H1 (cell line): ENCODE measurements at regions not wholly inside any gene's neighbourhood (a gene's known extent, or its start where the extent isn't known, plus 50 kb on each side); places are given as distances from the start of the nearest gene placed in this dataset.

Source experiments
- CTCF ChIA-PET: fragments of 300-600 bp; sonication (Branson Sonifier 250); formaldehyde crosslinking; loops from one replicate; lab custom pipeline; 2021; ENCODE audit not compliant: partially characterized antibody; lab: Charles Lee
- POLR2A ChIA-PET: fragments of 300-600 bp; sonication (Branson Sonifier 250); formaldehyde crosslinking; loops from one replicate; lab custom pipeline; 2021; ENCODE audit warnings: inconsistent platforms; ENCODE audit not compliant: partially characterized antibody; lab: Charles Lee
- DNase-seq, 2 experiments: peaks; one replicate each; pipeline versions ENCODE4 v3.0.0 to v3.0.0-alpha.2; 2010 to 2022; ENCODE audit warnings: low spot score in 2 of 2, low read depth in 1 of 2, mixed read lengths in 1 of 2
- FAIRE-seq: peaks from 2 replicates; lab custom pipeline; 2011; peaks lifted over from hg19 to GRCh38; lab: Jason Lieb, UNC
- H2AFZ ChIP-seq: 2 replicates; pipeline ENCODE4 v1.8.1; 2012; ENCODE audit warnings: low read length, inconsistent platforms
- H2AK5ac ChIP-seq: 2 replicates; pipeline ENCODE4 v1.6.1; 2013; ENCODE audit warnings: low read depth, low read length
- H2BK120ac ChIP-seq: replicated peaks from 2 replicates; pipeline ENCODE3; 2013; ENCODE audit warnings: low read depth, low read length, inconsistent platforms
- H2BK12ac ChIP-seq: 2 replicates; pipeline ENCODE4 v1.6.1; 2013; ENCODE audit warnings: low read depth, low read length
- H2BK15ac ChIP-seq: 2 replicates; pipeline ENCODE4 v1.6.1; 2013; ENCODE audit warnings: low read length
- H2BK20ac ChIP-seq: 2 replicates; pipeline ENCODE4 v1.6.1; 2013; ENCODE audit warnings: low read length
- H2BK5ac ChIP-seq: 2 replicates; pipeline ENCODE4 v1.6.1; 2013; ENCODE audit warnings: low read depth, low read length
- H3K14ac ChIP-seq: 2 replicates; pipeline ENCODE4 v1.6.1; 2013; ENCODE audit warnings: inconsistent platforms; ENCODE audit not compliant: insufficient read length
- H3K18ac ChIP-seq: 2 replicates; pipeline ENCODE4 v1.6.1; 2013; ENCODE audit warnings: low read length; ENCODE audit errors: extremely low read depth
- H3K23ac ChIP-seq: 2 replicates; pipeline ENCODE4 v1.6.1; 2013; ENCODE audit warnings: inconsistent platforms; ENCODE audit not compliant: insufficient read length
- H3K23me2 ChIP-seq: 2 replicates; pipeline ENCODE4 v1.6.1; 2013; ENCODE audit warnings: low read depth, low read length
- H3K27ac ChIP-seq: 2 replicates; pipeline ENCODE4 v1.6.1; 2011; ENCODE audit warnings: low read depth, low read length, inconsistent platforms
- H3K27me3 ChIP-seq, 4 experiments: replicated peaks in 1 of 4; 1 replicate in 1 of 4; 2 replicates in 3 of 4; pipeline versions ENCODE4 v1.6.1 to v1.8.1; 2011 to 2013; ENCODE audit warnings: low read length in 3 of 4, mild to moderate bottlenecking in 3 of 4, inconsistent platforms in 2 of 4, mixed read lengths in 2 of 4, moderate library complexity in 1 of 4; ENCODE audit not compliant: control insufficient read depth in 3 of 4, insufficient read depth in 3 of 4; ENCODE audit errors: extremely low read depth in 1 of 4
- H3K36me3 ChIP-seq, 4 experiments: 2 replicates each; pipeline versions ENCODE4 v1.6.1 to v1.8.1; 2011 to 2013; ENCODE audit warnings: mild to moderate bottlenecking in 4 of 4, low read length in 3 of 4, moderate library complexity in 2 of 4, control low read depth in 1 of 4, inconsistent platforms in 1 of 4; ENCODE audit not compliant: insufficient read depth in 4 of 4, control insufficient read depth in 2 of 4
- H3K4ac ChIP-seq: replicated peaks from 2 replicates; pipeline ENCODE3; 2013; ENCODE audit warnings: low read length, low read depth, mixed read lengths, inconsistent platforms; ENCODE audit not compliant: insufficient read length
- H3K4me1 ChIP-seq, 4 experiments: replicated peaks in 1 of 4; 1 replicate in 1 of 4; 2 replicates in 3 of 4; pipeline versions ENCODE4 v1.6.1 to v1.8.1; 2011 to 2013; ENCODE audit warnings: low read length in 3 of 4, inconsistent platforms in 2 of 4, mixed read lengths in 1 of 4; ENCODE audit not compliant: insufficient read depth in 4 of 4, control insufficient read depth in 3 of 4
- H3K4me2 ChIP-seq, 2 experiments: 2 replicates each; pipeline versions ENCODE4 v1.6.1 to v1.8.1; 2011 to 2013; ENCODE audit warnings: low read depth in 2 of 2, low read length in 2 of 2, control low read depth in 1 of 2, inconsistent platforms in 1 of 2, mild to moderate bottlenecking in 1 of 2; ENCODE audit not compliant: insufficient read depth in 1 of 2
- H3K4me3 ChIP-seq, 4 experiments: fragments of 200-600, 300-600 bp in 1 of 4; sonication (generic), shearing (Covaris generic), sonication (Bioruptor Twin) in 1 of 4; 2 replicates each; pipeline versions ENCODE4 v1.5.1 to v1.8.1; 2011 to 2016; ENCODE audit warnings: low read length in 4 of 4, low read depth in 3 of 4, control low read depth in 2 of 4, inconsistent platforms in 2 of 4, mild to moderate bottlenecking in 2 of 4, mixed read lengths in 1 of 4, moderate library complexity in 1 of 4; ENCODE audit not compliant: insufficient read depth in 2 of 4; ENCODE audit errors: extremely low read depth in 1 of 4
- H3K56ac ChIP-seq: replicated peaks from 2 replicates; pipeline ENCODE3; 2013; ENCODE audit warnings: low read depth, mild to moderate bottlenecking, mixed read lengths, low read length, inconsistent platforms; ENCODE audit not compliant: insufficient read length
- H3K79me1 ChIP-seq: 2 replicates; pipeline ENCODE4 v1.6.1; 2013; ENCODE audit warnings: low read depth, low read length, control low read depth
- H3K79me2 ChIP-seq, 2 experiments: 2 replicates each; pipeline versions ENCODE4 v1.6.1 to v1.8.1; 2012 to 2013; ENCODE audit warnings: low read length in 2 of 2, mild to moderate bottlenecking in 2 of 2, inconsistent platforms in 1 of 2; ENCODE audit not compliant: insufficient read depth in 2 of 2, control insufficient read depth in 1 of 2
- H3K9ac ChIP-seq, 4 experiments: replicated peaks in 1 of 4; 1 replicate in 1 of 4; 2 replicates in 3 of 4; pipeline versions ENCODE4 v1.6.1 to v1.8.1; 2011 to 2013; ENCODE audit warnings: low read depth in 3 of 4, low read length in 3 of 4, control low read depth in 2 of 4, mild to moderate bottlenecking in 2 of 4, moderate library complexity in 2 of 4, inconsistent platforms in 1 of 4; ENCODE audit errors: extremely low read depth in 1 of 4
- H3K9me3 ChIP-seq, 2 experiments: 2 replicates each; pipeline versions ENCODE4 v1.6.1 to v1.8.1; 2012 to 2013; ENCODE audit warnings: mild to moderate bottlenecking in 2 of 2, moderate library complexity in 2 of 2, control low read depth in 1 of 2, inconsistent platforms in 1 of 2, low read depth in 1 of 2, low read length in 1 of 2, mixed read lengths in 1 of 2; ENCODE audit not compliant: insufficient read depth in 2 of 2
- H4K20me1 ChIP-seq, 2 experiments: replicated peaks in 1 of 2; 2 replicates each; pipeline versions ENCODE3 to v1.8.1; 2011 to 2013; ENCODE audit warnings: inconsistent platforms in 2 of 2, low read length in 2 of 2, mild to moderate bottlenecking in 1 of 2; ENCODE audit not compliant: insufficient read depth in 2 of 2, control insufficient read depth in 1 of 2
- H4K5ac ChIP-seq: 2 replicates; pipeline ENCODE4 v1.6.1; 2013; ENCODE audit warnings: low read length, low read depth, mixed read lengths, inconsistent platforms; ENCODE audit not compliant: insufficient read length
- H4K8ac ChIP-seq: 2 replicates; pipeline ENCODE4 v1.8.0; 2013; ENCODE audit warnings: mild to moderate bottlenecking, moderate library complexity, low read length, inconsistent platforms; ENCODE audit not compliant: insufficient read depth; ENCODE audit errors: extremely low read depth
- H4K91ac ChIP-seq: replicated peaks from 2 replicates; pipeline ENCODE3; 2013; ENCODE audit warnings: low read length, mixed read lengths, inconsistent platforms; ENCODE audit not compliant: insufficient read length
- CBX8 ChIP-seq: fragments of 300-800, 300-1000 bp; sonication (generic); IDR thresholded peaks from 2 replicates; pipeline ENCODE4 v1.7.1; 2016; ENCODE audit warnings: low read depth, low read length, borderline replicate concordance
- CTCF ChIP-seq, 3 experiments: IDR thresholded peaks; 1 replicate in 2 of 3; 2 replicates in 1 of 3; pipeline versions ENCODE4 v1.5.1 to v1.6.1; 2011; ENCODE audit warnings: low read length in 3 of 3, mild to moderate bottlenecking in 3 of 3, inconsistent platforms in 2 of 3, low read depth in 1 of 3, moderate library complexity in 1 of 3; ENCODE audit not compliant: insufficient read depth in 1 of 3; ENCODE audit errors: control extremely low read depth in 1 of 3
- JUN ChIP-seq: IDR thresholded peaks from 2 replicates; pipeline ENCODE4 v1.6.1; 2011; ENCODE audit warnings: low read depth, mild to moderate bottlenecking, improper control_type of control experiment, low read length
- RAD21 ChIP-seq, 2 experiments: IDR thresholded peaks in 1 of 2; conservative IDR thresholded peaks in 1 of 2; 2 replicates each; pipeline ENCODE4 v1.6.1; 2011; ENCODE audit warnings: low read depth in 2 of 2, low read length in 2 of 2, improper control_type of control experiment in 1 of 2, inconsistent platforms in 1 of 2, mild to moderate bottlenecking in 1 of 2, moderate library complexity in 1 of 2
- WGBS, 2 experiments: shearing (Covaris generic) in 1 of 2; methylation state at CpG; one replicate each; pipeline versions ENCODE4 v1.1.6 to v1.1.7; 2013 to 2015; ENCODE audit warnings: low lambda C conversion rate in 2 of 2, mixed read lengths in 2 of 2, inconsistent platforms in 1 of 2, low coverage in 1 of 2, missing lambda C conversion rate in 1 of 2; ENCODE audit not compliant: insufficient replicate concordance in 2 of 2, insufficient coverage in 1 of 2, insufficient read length in 1 of 2; ENCODE audit errors: extremely low coverage in 1 of 2, missing lambda C conversion rate in 1 of 2; 5-methylcytosine and 5-hydroxymethylcytosine counted together

GRCh38 chr16:64185954-64186353 is 935.9 kb downstream of the CDH11 start:
- no peak overlapping the region for H3K4ac ChIP-seq
- H3K23ac ChIP-seq: no peak overlapping the region
- no peak overlapping the region for H3K4me3 ChIP-seq
- DNase-seq: no peak
- H2BK5ac ChIP-seq: no peak overlapping the region
- no peak for FAIRE-seq
- no peak overlapping the region for H3K14ac ChIP-seq
- no peaks in the 10 kb centered on the region; a peak in 1 of 7 replicates for H3K4me1 ChIP-seq
- H4K8ac ChIP-seq: no peak overlapping the region
- TF ChIP-seq JUN: no peak
- TF ChIP-seq CBX8: no peak
- TF ChIP-seq CTCF (IDR thresholded peaks at IDR 0.05; ENCODE audit: control extremely low read depth in 1 of 3, insufficient read depth in 1 of 3, low read depth in 1 of 3, low read length in 3 of 3): no peak
- no peak for TF ChIP-seq RAD21 (IDR thresholded peaks at IDR 0.05 in 1 of 2, conservative IDR thresholded peaks at IDR 0.05 in 1 of 2; ENCODE audit: low read depth in 2 of 2, low read length in 2 of 2)
- H2BK15ac ChIP-seq: no peak overlapping the region
- H3K79me1 ChIP-seq: no peaks in the 10 kb centered on the region
- no peak overlapping the region for H3K4me2 ChIP-seq
- H3K23me2 ChIP-seq: no peaks in the 10 kb centered on the region
- no peak overlapping the region for H3K27ac ChIP-seq
- H4K5ac ChIP-seq: no peak overlapping the region
- H2AFZ ChIP-seq: no peak overlapping the region
- ChIA-PET POLR2A (no interaction called here), CTCF (no interaction called here)
- no peaks in the 10 kb centered on the region for H3K27me3 ChIP-seq
- H2AK5ac ChIP-seq: no peak overlapping the region
- no peak overlapping the region for H2BK20ac ChIP-seq
- no peak overlapping the region for H2BK120ac ChIP-seq
- no peaks in the 10 kb centered on the region for H3K79me2 ChIP-seq
- H2BK12ac ChIP-seq: no peak overlapping the region
- no peaks in the 10 kb centered on the region for H4K20me1 ChIP-seq
- H4K91ac ChIP-seq: no peak overlapping the region
- H3K56ac ChIP-seq: no peak overlapping the region
- no peaks in the 10 kb centered on the region for H3K36me3 ChIP-seq
- 98% methylated on average over 3 of the region's 3 CpGs; no CpG with 5 or more reads in 1 of the 2 experiments for WGBS, 2 experiments
- no peaks in the 10 kb centered on the region for H3K9me3 ChIP-seq
- H3K18ac ChIP-seq: no peak overlapping the region
- no peak overlapping the region for H3K9ac ChIP-seq
